ENCODE measurements at regions not wholly inside any gene's neighbourhood (a gene's known extent, or its start where the extent isn't known, plus 50 kb on each side); places are given as distances from the start of the nearest gene placed in this dataset.

DNA sequence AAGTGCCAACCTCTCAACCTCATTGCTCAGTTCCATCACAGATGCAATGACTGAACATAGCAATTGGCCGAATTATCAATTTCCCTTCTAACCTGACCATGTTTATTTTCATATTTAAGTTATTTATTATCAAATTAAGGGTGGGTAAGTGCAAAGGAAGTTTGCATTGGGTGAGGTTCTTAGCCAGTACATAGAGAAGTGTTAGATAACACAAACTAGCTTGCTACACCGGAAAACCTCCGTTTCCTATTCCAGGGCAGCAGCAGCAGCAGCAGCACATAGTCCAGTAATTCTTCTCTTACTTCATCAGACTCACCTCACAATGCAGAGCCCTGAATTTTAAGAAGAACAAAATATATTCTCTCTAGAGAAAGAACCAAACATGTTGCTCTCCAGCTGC lies 200.5 kb upstream of the OR4E1 start:
- ChIA-PET POLR2A (no interaction called here), SMC1A (ENCODE audit: uncharacterized antibody, unreplicated experiment) (no interaction called here)

More for the DNA sequence above, 200.5 kb upstream of the OR4E1 start:
- in situ Hi-C loops (cut with MboI) (no loop called here), intact Hi-C loops (cut with micrococcal nuclease; ENCODE audit: unreplicated experiment) (no loop called here)
- Histone ChIP-seq H3K4me1 (ENCODE audit: control insufficient read depth, insufficient read depth, low read length) (no peaks in the 10 kb centered on the region), H3K27ac (ENCODE audit: control insufficient read depth, insufficient read depth) (no peak overlapping the region), H3K9me3 (replicated peaks; ENCODE audit: control insufficient read depth, insufficient read depth, low read length) (no peaks in the 10 kb centered on the region), H3K4me2 (ENCODE audit: control insufficient read depth, insufficient read depth) (no peak overlapping the region), H4K20me1 (ENCODE audit: control insufficient read depth, insufficient read depth) (no peaks in the 10 kb centered on the region), H2AFZ (ENCODE audit: control insufficient read depth, low read depth, low read length) (no peak overlapping the region), H3K79me2 (ENCODE audit: control insufficient read depth, insufficient read depth, low read length) (no peaks in the 10 kb centered on the region), H3K36me3 (ENCODE audit: control insufficient read depth in 2 of 2, insufficient read depth in 2 of 2, low read length in 1 of 2) (no peaks in the 10 kb centered on the region), H3K9ac (ENCODE audit: control insufficient read depth, insufficient read depth, low read length) (no peak overlapping the region), H3K4me3 (no peak overlapping the region), H3K27me3 (replicated peaks in 1 of 2; ENCODE audit: control insufficient read depth in 2 of 2, insufficient read depth in 2 of 2, low read length in 1 of 2) (no peaks in the 10 kb centered on the region)
- 0% methylated on average over 3 of the region's 3 CpGs for WGBS (ENCODE audit: insufficient coverage, insufficient replicate concordance, low lambda C conversion rate, missing lambda C conversion rate)
- no TSS peak for BruUV-seq (replicated peaks)
- ChIA-PET RAD21 (ENCODE audit: unreplicated experiment) (no interaction called here), CTCF (interaction anchor here (1.3 kb wide), 1 partner anchor 44 kb away, joined by 3 read pairs; no protein-coding TSS in a partner anchor)
- no peak for ATAC-seq
- no peak for TF ChIP-seq HDAC2 (IDR thresholded peaks at IDR 0.05)
- TF ChIP-seq, protein P1, sequence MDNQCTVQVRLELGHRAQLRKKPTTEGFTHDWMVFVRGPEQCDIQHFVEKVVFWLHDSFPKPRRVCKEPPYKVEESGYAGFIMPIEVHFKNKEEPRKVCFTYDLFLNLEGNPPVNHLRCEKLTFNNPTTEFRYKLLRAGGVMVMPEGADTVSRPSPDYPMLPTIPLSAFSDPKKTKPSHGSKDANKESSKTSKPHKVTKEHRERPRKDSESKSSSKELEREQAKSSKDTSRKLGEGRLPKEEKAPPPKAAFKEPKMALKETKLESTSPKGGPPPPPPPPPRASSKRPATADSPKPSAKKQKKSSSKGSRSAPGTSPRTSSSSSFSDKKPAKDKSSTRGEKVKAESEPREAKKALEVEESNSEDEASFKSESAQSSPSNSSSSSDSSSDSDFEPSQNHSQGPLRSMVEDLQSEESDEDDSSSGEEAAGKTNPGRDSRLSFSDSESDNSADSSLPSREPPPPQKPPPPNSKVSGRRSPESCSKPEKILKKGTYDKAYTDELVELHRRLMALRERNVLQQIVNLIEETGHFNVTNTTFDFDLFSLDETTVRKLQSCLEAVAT (IDR thresholded peaks at IDR 0.05): no peak
- TF ChIP-seq RAD21 (IDR thresholded peaks at IDR 0.05; ENCODE audit: insufficient read depth, low read depth, low read length): no peak
- TF ChIP-seq NFYB (IDR thresholded peaks at IDR 0.05; ENCODE audit: insufficient read depth, low read depth, low read length): no peak
- TF ChIP-seq MEF2B (IDR thresholded peaks at IDR 0.05; ENCODE audit: partially characterized antibody, poor library complexity, severe bottlenecking): no peak
- TF ChIP-seq SPI1 (IDR thresholded peaks at IDR 0.05; ENCODE audit: borderline replicate concordance, insufficient read depth, low read depth, low read length): no peak
- TF ChIP-seq TARDBP (IDR thresholded peaks at IDR 0.05; ENCODE audit: borderline replicate concordance): no peak
- no peak for TF ChIP-seq RAD51 (IDR thresholded peaks at IDR 0.05)
- no peak for TF ChIP-seq PML (IDR thresholded peaks at IDR 0.05; ENCODE audit: low read length)
- TF ChIP-seq ETV6 (conservative IDR thresholded peaks at IDR 0.05 in 1 of 2, IDR thresholded peaks at IDR 0.05 in 1 of 2; ENCODE audit: borderline replicate concordance in 1 of 2, low read depth in 1 of 2): no peak
- TF ChIP-seq KAT2A (conservative IDR thresholded peaks at IDR 0.05; ENCODE audit: control insufficient read depth, low read depth, low read length): no peak
- TF ChIP-seq, protein P2, sequence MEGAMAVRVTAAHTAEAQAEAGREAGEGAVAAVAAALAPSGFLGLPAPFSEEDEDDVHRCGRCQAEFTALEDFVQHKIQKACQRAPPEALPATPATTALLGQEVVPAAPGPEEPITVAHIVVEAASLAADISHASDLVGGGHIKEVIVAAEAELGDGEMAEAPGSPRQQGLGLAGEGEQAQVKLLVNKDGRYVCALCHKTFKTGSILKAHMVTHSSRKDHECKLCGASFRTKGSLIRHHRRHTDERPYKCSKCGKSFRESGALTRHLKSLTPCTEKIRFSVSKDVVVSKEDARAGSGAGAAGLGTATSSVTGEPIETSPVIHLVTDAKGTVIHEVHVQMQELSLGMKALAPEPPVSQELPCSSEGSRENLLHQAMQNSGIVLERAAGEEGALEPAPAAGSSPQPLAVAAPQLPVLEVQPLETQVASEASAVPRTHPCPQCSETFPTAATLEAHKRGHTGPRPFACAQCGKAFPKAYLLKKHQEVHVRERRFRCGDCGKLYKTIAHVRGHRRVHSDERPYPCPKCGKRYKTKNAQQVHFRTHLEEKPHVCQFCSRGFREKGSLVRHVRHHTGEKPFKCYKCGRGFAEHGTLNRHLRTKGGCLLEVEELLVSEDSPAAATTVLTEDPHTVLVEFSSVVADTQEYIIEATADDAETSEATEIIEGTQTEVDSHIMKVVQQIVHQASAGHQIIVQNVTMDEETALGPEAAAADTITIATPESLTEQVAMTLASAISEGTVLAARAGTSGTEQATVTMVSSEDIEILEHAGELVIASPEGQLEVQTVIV (IDR thresholded peaks at IDR 0.05; ENCODE audit: borderline replicate concordance, partially characterized antibody): no peak
- no peak for TF ChIP-seq EGR1 (IDR thresholded peaks at IDR 0.05; ENCODE audit: borderline replicate concordance in 1 of 2, low read depth in 2 of 2, low read length in 2 of 2)
- TF ChIP-seq RFX5 (IDR thresholded peaks at IDR 0.05; ENCODE audit: low read depth, low read length): no peak
- FAIRE-seq: no peak
- DNase-seq (ENCODE audit: low read depth, low spot score): no peak
